H1 (cell line): ENCODE measurements at regions not wholly inside any gene's neighbourhood (a gene's known extent, or its start where the extent isn't known, plus 50 kb on each side); places are given as distances from the start of the nearest gene placed in this dataset.

Source experiments
- CHD1 ChIP-seq: IDR thresholded peaks from 2 replicates; pipeline ENCODE4 v1.6.1; 2012; ENCODE audit warnings: low read depth, low read length, improper control_type of control experiment
- CTCF ChIP-seq, 3 experiments: IDR thresholded peaks; 1 replicate in 2 of 3; 2 replicates in 1 of 3; pipeline versions ENCODE4 v1.5.1 to v1.6.1; 2011; ENCODE audit warnings: low read length in 3 of 3, mild to moderate bottlenecking in 3 of 3, inconsistent platforms in 2 of 3, low read depth in 1 of 3, moderate library complexity in 1 of 3; ENCODE audit not compliant: insufficient read depth in 1 of 3; ENCODE audit errors: control extremely low read depth in 1 of 3
- EZH2 ChIP-seq: fragments of 200-600 bp; sonication (generic); IDR thresholded peaks from 2 replicates; pipeline ENCODE4 v1.7.1; 2012; ENCODE audit warnings: low read depth, mild to moderate bottlenecking, moderate library complexity, low read length, inconsistent platforms; ENCODE audit not compliant: severe bottlenecking
- POLR2A ChIP-seq, 2 experiments: IDR thresholded peaks; 1 replicate in 1 of 2; 2 replicates in 1 of 2; pipeline ENCODE4 v1.6.1; 2011; ENCODE audit warnings: low read depth in 2 of 2, low read length in 2 of 2, mild to moderate bottlenecking in 2 of 2; ENCODE audit errors: control extremely low read depth in 1 of 2
- SIN3A ChIP-seq, 2 experiments: IDR thresholded peaks in 1 of 2; conservative IDR thresholded peaks in 1 of 2; 2 replicates each; pipeline ENCODE4 v1.6.1; 2011 to 2012; ENCODE audit warnings: low read length in 2 of 2, improper control_type of control experiment in 1 of 2, low read depth in 1 of 2, mild to moderate bottlenecking in 1 of 2
- SIX5 ChIP-seq: IDR thresholded peaks from 2 replicates; pipeline ENCODE4 v1.6.1; 2011; ENCODE audit warnings: mild to moderate bottlenecking, low read depth, low read length

DNA sequence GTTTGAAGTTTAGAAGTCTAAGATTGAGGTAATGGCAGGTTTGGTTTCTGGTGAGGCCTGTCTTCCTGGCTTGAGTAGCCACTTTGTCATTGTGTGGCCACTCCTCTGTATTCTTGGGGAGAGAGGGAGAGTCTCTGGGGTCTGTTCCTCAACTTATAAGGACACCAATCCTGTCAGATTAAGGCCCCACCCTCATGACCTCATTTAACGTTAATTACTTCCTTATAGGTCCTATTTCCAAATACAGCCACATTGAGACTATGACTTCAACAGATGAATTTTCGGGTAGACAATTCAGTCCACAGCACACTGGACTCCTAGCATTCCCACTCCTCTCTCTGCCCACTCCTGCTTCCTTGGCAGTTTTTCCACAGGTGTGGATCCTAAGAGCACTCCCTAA, 350.8 kb upstream of the CASK start:
- TF ChIP-seq CTCF (IDR thresholded peaks at IDR 0.05; ENCODE audit: control extremely low read depth in 1 of 3, insufficient read depth in 1 of 3, low read depth in 1 of 3, low read length in 3 of 3) (no peak), SIN3A (conservative IDR thresholded peaks at IDR 0.05 in 1 of 2, IDR thresholded peaks at IDR 0.05 in 1 of 2; ENCODE audit: low read depth in 1 of 2, low read length in 2 of 2) (no peak), CHD1 (no peak), SIX5 (no peak), POLR2A (IDR thresholded peaks at IDR 0.05; ENCODE audit: control extremely low read depth in 1 of 2, low read depth in 2 of 2, low read length in 2 of 2) (no peak), EZH2 (no peak)
